Mesendoderm (in vitro differentiated cells): ENCODE measurements at regions not wholly inside any gene's neighbourhood (a gene's known extent, or its start where the extent isn't known, plus 50 kb on each side); places are given as distances from the start of the nearest gene placed in this dataset.

ENCODE experiments used
- DNase-seq: peaks from one replicate; pipeline ENCODE4 v3.0.0; 2013
- H2AK5ac ChIP-seq: 2 replicates; pipeline ENCODE4 v1.6.1; 2013; ENCODE audit warnings: low read length, inconsistent platforms
- H2BK120ac ChIP-seq: 2 replicates; pipeline ENCODE4 v1.6.1; 2013; ENCODE audit warnings: low read depth, mild to moderate bottlenecking, low read length, moderate library complexity, mixed read lengths
- H2BK15ac ChIP-seq: replicated peaks from 2 replicates; pipeline ENCODE4 v1.6.1; 2013; ENCODE audit warnings: low read depth, mild to moderate bottlenecking, moderate library complexity
- H2BK5ac ChIP-seq: 2 replicates; pipeline ENCODE4 v1.6.1; 2013; ENCODE audit warnings: low read length, inconsistent platforms
- H3K18ac ChIP-seq: 2 replicates; pipeline ENCODE4 v1.6.1; 2013; ENCODE audit warnings: mild to moderate bottlenecking, low read length, mixed read lengths
- H3K23ac ChIP-seq: one replicate; pipeline ENCODE4 v1.6.1; 2013; ENCODE audit warnings: low read length
- H3K27ac ChIP-seq: 2 replicates; pipeline ENCODE4 v1.5.1; 2013; ENCODE audit warnings: low read depth, mild to moderate bottlenecking, inconsistent platforms, low read length, moderate library complexity
- H3K27me3 ChIP-seq: 2 replicates; pipeline ENCODE4 v1.6.1; 2013; ENCODE audit warnings: low read length, control low read depth, mild to moderate bottlenecking, inconsistent platforms; ENCODE audit not compliant: insufficient read depth, poor library complexity
- H3K36me3 ChIP-seq: 2 replicates; pipeline ENCODE4 v1.6.1; 2013; ENCODE audit warnings: low read length, inconsistent platforms; ENCODE audit not compliant: control insufficient read depth, insufficient read depth
- H3K4ac ChIP-seq: one replicate; pipeline ENCODE4 v1.6.1; 2013; ENCODE audit warnings: low read depth, mild to moderate bottlenecking, low read length, moderate library complexity
- H3K4me1 ChIP-seq: 2 replicates; pipeline ENCODE4 v1.6.1; 2013; ENCODE audit warnings: low read depth, low read length, inconsistent platforms; ENCODE audit not compliant: control insufficient read depth
- H3K4me2 ChIP-seq: 2 replicates; pipeline ENCODE4 v1.6.1; 2013; ENCODE audit warnings: low read length
- H3K4me3 ChIP-seq: 2 replicates; pipeline ENCODE4 v1.5.1; 2013; ENCODE audit warnings: mild to moderate bottlenecking, low read length
- H3K56ac ChIP-seq: one replicate; pipeline ENCODE4 v1.6.1; 2013; ENCODE audit warnings: low read length
- H3K79me1 ChIP-seq: 2 replicates; pipeline ENCODE4 v1.6.1; 2013; ENCODE audit warnings: low read length, inconsistent platforms
- H3K79me2 ChIP-seq: 2 replicates; pipeline ENCODE4 v1.6.1; 2013; ENCODE audit warnings: mild to moderate bottlenecking, low read length; ENCODE audit not compliant: control insufficient read depth, insufficient read depth
- H3K9ac ChIP-seq: 2 replicates; pipeline ENCODE4 v1.6.1; 2013; ENCODE audit warnings: low read length, inconsistent platforms
- H4K5ac ChIP-seq: one replicate; pipeline ENCODE4 v1.6.1; 2013; ENCODE audit warnings: low read length
- H4K8ac ChIP-seq: one replicate; pipeline ENCODE4 v1.6.1; 2013; ENCODE audit warnings: low read depth, mild to moderate bottlenecking, control low read depth, low read length, moderate library complexity
- WGBS: extraction: QIAGEN DNeasy Blood & Tissue Kit; methylation state at CpG from one replicate; pipeline ENCODE4 v1.1.7; 2013; ENCODE audit warnings: low lambda C conversion rate, missing lambda C conversion rate; ENCODE audit not compliant: insufficient coverage; ENCODE audit errors: extremely low coverage; 5-methylcytosine and 5-hydroxymethylcytosine counted together

- WGBS: no CpG with 5 or more reads among the region's 6 CpGs
- H3K4ac ChIP-seq: no peak overlapping the region
- H3K4me2 ChIP-seq: no peak overlapping the region
- H3K27me3 ChIP-seq: no peaks in the 10 kb centered on the region
- H2BK15ac ChIP-seq: no peak overlapping the region
- no peak overlapping the region for H2AK5ac ChIP-seq
- H4K5ac ChIP-seq: no peak overlapping the region
- no peak overlapping the region for H3K18ac ChIP-seq
- no peak overlapping the region for H3K9ac ChIP-seq
- H4K8ac ChIP-seq: no peak overlapping the region
- H3K27ac ChIP-seq: no peak overlapping the region
- H3K4me3 ChIP-seq: no peak overlapping the region
- no peak for DNase-seq
- H3K56ac ChIP-seq: no peak overlapping the region
- no peak overlapping the region for H2BK120ac ChIP-seq
- H3K79me1 ChIP-seq: no peaks in the 10 kb centered on the region
- H2BK5ac ChIP-seq: no peak overlapping the region
- H3K79me2 ChIP-seq: no peaks in the 10 kb centered on the region
- H3K23ac ChIP-seq: peak overlapping the region; percentile 9
- no peaks in the 10 kb centered on the region for H3K36me3 ChIP-seq
- H3K4me1 ChIP-seq: no peaks in the 10 kb centered on the region
Observed at GRCh38 chr2:16007167-16007934, 67.0 kb downstream of the MYCN start.

GRCh38 chr2:16006537-16007166 lies 66.3 kb downstream of the MYCN start:
- no peak overlapping the region for H2AK5ac ChIP-seq
- no peak overlapping the region for H3K23ac ChIP-seq
- no peak overlapping the region for H2BK120ac ChIP-seq
- no peak for DNase-seq
- H3K79me1 ChIP-seq: no peaks in the 10 kb centered on the region
- no peak overlapping the region for H3K4ac ChIP-seq
- no peak overlapping the region for H3K27ac ChIP-seq
- H3K18ac ChIP-seq: no peak overlapping the region
- no peak overlapping the region for H2BK5ac ChIP-seq
- no peaks in the 10 kb centered on the region for H3K4me1 ChIP-seq
- no peak overlapping the region for H3K9ac ChIP-seq
- no peak overlapping the region for H4K8ac ChIP-seq
- no peak overlapping the region for H3K4me3 ChIP-seq
- no peak overlapping the region for H3K4me2 ChIP-seq
- H4K5ac ChIP-seq: no peak overlapping the region
- H3K36me3 ChIP-seq: no peaks in the 10 kb centered on the region
- no peaks in the 10 kb centered on the region for H3K79me2 ChIP-seq
- no peak overlapping the region for H3K56ac ChIP-seq
- WGBS: no CpG with 5 or more reads among the region's 4 CpGs
- H3K27me3 ChIP-seq: no peaks in the 10 kb centered on the region
- H2BK15ac ChIP-seq: no peak overlapping the region

GRCh38 chr2:16005816-16006536 lies 65.6 kb downstream of the MYCN start:
- H2BK120ac ChIP-seq: no peak overlapping the region
- no peak overlapping the region for H3K18ac ChIP-seq
- no peak overlapping the region for H3K27ac ChIP-seq
- H3K79me2 ChIP-seq: no peaks in the 10 kb centered on the region
- WGBS: no CpG with 5 or more reads among the region's 6 CpGs
- no peaks in the 10 kb centered on the region for H3K79me1 ChIP-seq
- H3K23ac ChIP-seq: no peak overlapping the region
- H2BK5ac ChIP-seq: no peak overlapping the region
- H4K5ac ChIP-seq: no peak overlapping the region
- peak; percentile 50 for DNase-seq
- H4K8ac ChIP-seq: no peak overlapping the region
- H3K4ac ChIP-seq: no peak overlapping the region
- no peak overlapping the region for H2BK15ac ChIP-seq
- H3K4me1 ChIP-seq: no peaks in the 10 kb centered on the region
- no peak overlapping the region for H3K4me2 ChIP-seq
- H2AK5ac ChIP-seq: no peak overlapping the region
- H3K9ac ChIP-seq: no peak overlapping the region
- no peaks in the 10 kb centered on the region for H3K36me3 ChIP-seq
- no peaks in the 10 kb centered on the region for H3K27me3 ChIP-seq
- H3K56ac ChIP-seq: no peak overlapping the region
- no peak overlapping the region for H3K4me3 ChIP-seq

GRCh38 chr2:16005389-16005788 lies 65.0 kb downstream of the MYCN start:
- no peaks in the 10 kb centered on the region for H3K36me3 ChIP-seq
- H3K4me1 ChIP-seq: no peaks in the 10 kb centered on the region
- H3K79me2 ChIP-seq: no peaks in the 10 kb centered on the region
- no peaks in the 10 kb centered on the region for H3K79me1 ChIP-seq
- no peak overlapping the region for H3K18ac ChIP-seq
- no peak overlapping the region for H3K4ac ChIP-seq
- DNase-seq: no peak
- no peak overlapping the region for H4K5ac ChIP-seq
- no peak overlapping the region for H2AK5ac ChIP-seq
- no peak overlapping the region for H3K23ac ChIP-seq
- no peak overlapping the region for H3K27ac ChIP-seq
- no peak overlapping the region for H3K4me2 ChIP-seq
- H3K4me3 ChIP-seq: no peak overlapping the region
- H2BK5ac ChIP-seq: no peak overlapping the region
- no CpG with 5 or more reads among the region's 2 CpGs for WGBS
- no peak overlapping the region for H3K56ac ChIP-seq
- no peaks in the 10 kb centered on the region for H3K27me3 ChIP-seq
- no peak overlapping the region for H2BK120ac ChIP-seq
- no peak overlapping the region for H3K9ac ChIP-seq
- no peak overlapping the region for H2BK15ac ChIP-seq
- H4K8ac ChIP-seq: no peak overlapping the region

- Histone ChIP-seq H3K4ac (no peak overlapping the region), H3K79me2 (no peaks in the 10 kb centered on the region), H4K5ac (no peak overlapping the region), H2BK5ac (no peak overlapping the region), H3K23ac (no peak overlapping the region), H2BK15ac (no peak overlapping the region), H3K27me3 (no peaks in the 10 kb centered on the region), H3K4me2 (no peak overlapping the region), H3K79me1 (no peaks in the 10 kb centered on the region), H2AK5ac (no peak overlapping the region), H3K4me1 (no peaks in the 10 kb centered on the region), H3K18ac (no peak overlapping the region), H4K8ac (no peak overlapping the region), H3K9ac (no peak overlapping the region), H3K56ac (no peak overlapping the region), H3K4me3 (no peak overlapping the region), H3K36me3 (no peaks in the 10 kb centered on the region), H3K27ac (no peak overlapping the region), H2BK120ac (no peak overlapping the region)
- DNase-seq: no peak
- no CpG with 5 or more reads among the region's 4 CpGs for WGBS
Observed at GRCh38 chr2:16003809-16004208, 63.5 kb downstream of the MYCN start.
